ENCODE measurements at regions not wholly inside any gene's neighbourhood (a gene's known extent, or its start where the extent isn't known, plus 50 kb on each side); places are given as distances from the start of the nearest gene placed in this dataset.
"Not testable (repeated sequence)": the region's sequence is repeated elsewhere in the genome, so short reads cannot be mapped to it uniquely, and the experiment has no call there.

- no peak overlapping the region for H3K4me3 ChIP-seq (ENCODE audit: low read depth, poor library complexity, severe bottlenecking)
- TF ChIP-seq POLR2A (IDR thresholded peaks at IDR 0.05): no peak
- TF ChIP-seq, protein P1, sequence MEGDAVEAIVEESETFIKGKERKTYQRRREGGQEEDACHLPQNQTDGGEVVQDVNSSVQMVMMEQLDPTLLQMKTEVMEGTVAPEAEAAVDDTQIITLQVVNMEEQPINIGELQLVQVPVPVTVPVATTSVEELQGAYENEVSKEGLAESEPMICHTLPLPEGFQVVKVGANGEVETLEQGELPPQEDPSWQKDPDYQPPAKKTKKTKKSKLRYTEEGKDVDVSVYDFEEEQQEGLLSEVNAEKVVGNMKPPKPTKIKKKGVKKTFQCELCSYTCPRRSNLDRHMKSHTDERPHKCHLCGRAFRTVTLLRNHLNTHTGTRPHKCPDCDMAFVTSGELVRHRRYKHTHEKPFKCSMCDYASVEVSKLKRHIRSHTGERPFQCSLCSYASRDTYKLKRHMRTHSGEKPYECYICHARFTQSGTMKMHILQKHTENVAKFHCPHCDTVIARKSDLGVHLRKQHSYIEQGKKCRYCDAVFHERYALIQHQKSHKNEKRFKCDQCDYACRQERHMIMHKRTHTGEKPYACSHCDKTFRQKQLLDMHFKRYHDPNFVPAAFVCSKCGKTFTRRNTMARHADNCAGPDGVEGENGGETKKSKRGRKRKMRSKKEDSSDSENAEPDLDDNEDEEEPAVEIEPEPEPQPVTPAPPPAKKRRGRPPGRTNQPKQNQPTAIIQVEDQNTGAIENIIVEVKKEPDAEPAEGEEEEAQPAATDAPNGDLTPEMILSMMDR (IDR thresholded peaks at IDR 0.05): no peak
- 84% methylated on average over 3 of the region's 3 CpGs for WGBS, 2 donors
- DNase-seq (ENCODE audit: low spot score in 2 of 2): no peak
- intact Hi-C loops (cut with DNase I; ENCODE audit: low total_unique reads): no loop called here
Measured at GRCh38 chr18:70709720-70710119, 420.9 kb downstream of the SOCS6 start.

- TF ChIP-seq, protein P1 (IDR thresholded peaks at IDR 0.05): no peak
- TF ChIP-seq POLR2A (IDR thresholded peaks at IDR 0.05): no peak
- 39 to 46% methylated on average over 4 of the region's 4 CpGs for WGBS, 2 donors
- H3K4me3 ChIP-seq (ENCODE audit: low read depth, poor library complexity, severe bottlenecking): no peak overlapping the region
- intact Hi-C loops (cut with DNase I; ENCODE audit: low total_unique reads): no loop called here
- no peak for DNase-seq (ENCODE audit: low spot score in 2 of 2)
Measured at GRCh38 chr18:70709144-70709543, 420.3 kb downstream of the SOCS6 start.

DNA sequence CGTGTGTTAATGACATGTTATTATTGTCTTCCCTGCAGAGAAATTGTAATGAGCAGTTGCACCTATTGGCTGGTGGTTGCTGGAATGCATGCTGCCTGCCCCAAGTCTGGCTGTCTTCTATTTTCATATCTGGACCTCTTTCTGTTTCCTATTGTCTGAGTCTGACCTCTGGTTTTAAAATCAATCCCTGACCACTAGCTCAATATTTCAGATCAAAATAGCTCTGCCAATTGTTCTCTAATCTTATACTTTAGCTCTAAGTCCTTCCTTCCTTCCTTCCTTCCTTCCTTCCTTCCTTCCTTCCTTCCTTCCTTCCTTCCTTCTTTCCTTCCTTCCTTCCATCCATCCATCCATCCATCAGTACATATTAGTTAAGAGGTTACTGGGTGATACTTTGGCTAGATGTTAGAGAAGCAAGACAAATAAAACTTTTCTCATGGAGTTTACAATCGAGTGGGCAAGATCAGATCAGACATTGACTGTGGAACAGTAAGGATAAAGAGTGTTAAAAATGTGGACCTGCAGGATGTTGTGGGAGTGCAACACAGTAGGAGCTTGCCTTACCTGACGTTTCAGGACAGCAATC is 417.1 kb downstream of the SOCS6 start:
- intact Hi-C loops (cut with DNase I; ENCODE audit: low total_unique reads): no loop called here
- DNase-seq (ENCODE audit: low spot score in 2 of 2): no peak
- 47 to 63% methylated on average over 3 of the region's 3 CpGs for WGBS, 2 donors
- no peak overlapping the region for H3K4me3 ChIP-seq (ENCODE audit: low read depth, poor library complexity, severe bottlenecking)
- TF ChIP-seq POLR2A (IDR thresholded peaks at IDR 0.05): no peak
- TF ChIP-seq, protein P1 (IDR thresholded peaks at IDR 0.05): no peak

DNA sequence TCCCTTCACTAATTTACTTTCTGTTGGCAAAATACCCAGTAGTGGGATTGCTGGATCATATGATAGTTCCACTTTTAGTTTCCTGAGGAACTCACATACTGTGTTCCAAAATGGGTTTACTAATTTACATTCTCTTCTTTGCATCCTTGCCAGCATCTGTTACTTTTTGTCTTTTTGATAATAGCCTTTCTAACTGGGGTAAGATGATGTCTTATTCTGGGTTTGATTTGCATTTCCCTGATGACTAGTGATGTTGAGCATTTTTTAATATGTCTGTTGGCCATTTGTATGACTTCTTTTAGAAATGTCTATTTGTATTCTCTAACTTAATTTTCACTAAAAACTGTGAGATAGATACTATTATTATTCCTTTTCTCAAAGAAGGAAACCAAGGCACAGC is 411.7 kb downstream of the SOCS6 start:
- TF ChIP-seq POLR2A (IDR thresholded peaks at IDR 0.05): no peak
- TF ChIP-seq, protein P1 (IDR thresholded peaks at IDR 0.05): no peak
- DNase-seq (ENCODE audit: low spot score in 2 of 2): no peak
- intact Hi-C loops (cut with DNase I; ENCODE audit: low total_unique reads): no loop called here
- no peak overlapping the region for H3K4me3 ChIP-seq (ENCODE audit: low read depth, poor library complexity, severe bottlenecking)

- intact Hi-C loops (cut with DNase I; ENCODE audit: low total_unique reads): no loop called here
- H3K4me3 ChIP-seq (ENCODE audit: low read depth, poor library complexity, severe bottlenecking): no peak overlapping the region
- 85 to 92% methylated on average over 3 of the region's 3 CpGs for WGBS, 2 donors
- no peak for TF ChIP-seq POLR2A (IDR thresholded peaks at IDR 0.05)
- TF ChIP-seq, protein P1 (IDR thresholded peaks at IDR 0.05): no peak
- no peak for DNase-seq (ENCODE audit: low spot score in 2 of 2)
Measured at GRCh38 chr18:70698574-70698973, 409.7 kb downstream of the SOCS6 start.

GRCh38 chr18:70693246-70693645 is 404.4 kb downstream of the SOCS6 start:
- TF ChIP-seq POLR2A (IDR thresholded peaks at IDR 0.05): no peak
- TF ChIP-seq, protein P1 (IDR thresholded peaks at IDR 0.05): no peak
- 37 to 41% methylated on average over 6 of the region's 6 CpGs for WGBS, 2 donors
- intact Hi-C loops (cut with DNase I; ENCODE audit: low total_unique reads): no loop called here
- no peak overlapping the region for H3K4me3 ChIP-seq (ENCODE audit: low read depth, poor library complexity, severe bottlenecking)
- DNase-seq (ENCODE audit: low spot score in 2 of 2): no peak

GRCh38 chr18:70689765-70690164 is 400.9 kb downstream of the SOCS6 start:
- H3K4me3 ChIP-seq (ENCODE audit: low read depth, poor library complexity, severe bottlenecking); intact Hi-C loops (cut with DNase I; ENCODE audit: low total_unique reads); DNase-seq (ENCODE audit: low spot score in 2 of 2): not testable (repeated sequence)
- WGBS, 2 donors: 74 to 81% methylated on average over 5 of the region's 5 CpGs
